ENCODE measurements at regions not wholly inside any gene's neighbourhood (a gene's known extent, or its start where the extent isn't known, plus 50 kb on each side); places are given as distances from the start of the nearest gene placed in this dataset.
"Not testable (repeated sequence)": the region's sequence is repeated elsewhere in the genome, so short reads cannot be mapped to it uniquely, and the experiment has no call there.

DNA sequence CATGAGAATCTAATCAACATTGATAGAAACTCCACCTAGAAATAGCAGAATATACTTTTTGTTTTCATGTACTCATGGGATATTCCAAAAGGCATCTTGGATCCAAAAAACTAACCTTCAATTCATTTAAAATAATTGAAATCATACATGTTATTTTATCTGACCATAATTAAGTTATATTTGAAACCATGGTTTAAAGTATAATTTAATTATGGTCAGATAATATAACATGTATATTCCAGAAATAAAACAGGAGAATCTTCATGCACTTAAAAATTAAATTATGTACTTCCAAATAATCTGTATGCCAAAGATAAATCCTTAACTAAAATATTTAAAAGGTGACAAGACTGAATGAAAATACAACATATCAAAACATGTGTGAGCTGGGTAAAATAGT, 651.3 kb upstream of the LINC00305 start:
- H3K27ac ChIP-seq, result no peak overlapping the region

DNA sequence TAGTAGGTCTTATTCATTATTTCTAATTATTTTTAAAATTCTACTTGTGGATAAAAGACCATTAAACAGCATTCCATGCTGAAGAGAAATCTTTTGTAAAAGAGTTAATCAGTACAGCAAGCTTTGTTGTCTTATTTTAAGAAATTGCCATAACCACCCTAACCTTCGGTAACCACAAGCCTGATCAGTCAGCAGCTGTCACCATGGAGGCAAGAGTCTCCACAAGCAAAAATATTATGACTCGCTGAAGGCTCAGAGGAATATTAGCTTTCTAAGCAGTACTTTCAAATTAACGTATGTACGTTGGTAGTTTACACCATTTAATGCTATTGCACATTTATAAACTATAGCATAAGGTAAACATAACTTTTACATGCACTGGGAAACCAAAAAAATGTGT, 650.5 kb upstream of the LINC00305 start:
- Histone ChIP-seq H3K4me3 (no peak overlapping the region), H3K27ac (no peak overlapping the region)

More for the DNA sequence above, 651.3 kb upstream of the LINC00305 start:
- no peak overlapping the region for H3K4me3 ChIP-seq

DNA sequence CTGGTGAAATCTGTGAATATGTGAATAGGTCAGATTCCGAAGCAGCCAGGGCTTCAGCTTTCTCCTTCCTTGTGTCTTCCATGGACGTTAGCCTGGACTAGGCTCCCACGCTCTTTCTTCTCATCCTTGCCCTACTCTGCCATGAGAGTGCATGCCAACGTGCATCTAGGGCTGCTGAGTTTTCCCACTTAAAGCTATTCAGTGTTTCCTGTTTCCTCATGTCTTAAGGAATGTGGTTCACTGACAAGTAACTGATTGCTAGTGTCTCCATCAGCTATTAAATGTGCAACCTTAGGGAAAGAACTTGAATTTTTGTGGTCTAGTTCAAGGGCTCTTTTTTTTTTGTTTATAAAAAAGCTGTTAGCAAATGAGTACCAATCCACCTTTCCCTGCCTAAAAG, 642.3 kb upstream of the LINC00305 start:
- H3K4me3 ChIP-seq, result no peak overlapping the region
- no peak overlapping the region for H3K27ac ChIP-seq

DNA sequence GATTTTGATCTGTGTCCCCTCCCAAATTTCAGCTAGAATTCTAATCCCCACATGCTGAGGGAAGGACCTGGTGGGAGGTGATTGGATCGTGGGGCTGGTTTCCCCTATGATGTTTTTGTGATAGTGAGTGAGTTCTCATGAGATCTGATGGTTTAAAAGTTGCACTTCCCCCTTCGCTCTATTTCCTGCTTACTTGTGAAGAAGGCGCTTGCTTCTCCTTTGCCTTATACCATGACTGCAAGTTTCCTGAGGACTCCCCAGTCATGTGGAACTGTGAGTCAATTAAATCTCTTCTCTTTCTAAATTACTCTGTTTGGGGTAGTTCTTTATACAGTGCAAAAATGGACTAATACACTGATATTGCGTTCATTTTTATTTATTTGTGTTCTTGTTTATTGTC, 636.8 kb upstream of the LINC00305 start:
- H3K4me3 ChIP-seq, result no peak overlapping the region
- no peak overlapping the region for H3K27ac ChIP-seq

DNA sequence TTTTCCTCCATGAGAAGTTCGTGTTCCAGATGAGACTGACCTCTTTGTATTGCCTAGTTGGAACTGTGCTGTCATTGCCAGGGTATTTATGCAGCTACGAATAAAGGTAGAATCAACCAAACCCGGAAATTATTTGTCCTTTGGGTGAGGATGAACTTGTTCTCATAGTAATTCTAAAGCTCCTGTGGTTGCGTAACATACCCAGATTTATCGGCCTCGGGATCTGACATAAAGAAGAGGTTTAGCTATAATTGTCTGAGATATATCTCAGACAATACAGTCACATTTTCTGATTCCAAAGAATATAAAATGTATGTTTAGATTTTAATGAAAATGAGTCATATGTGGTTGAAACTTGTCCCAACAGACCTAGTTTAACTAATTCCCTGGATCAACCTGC, 628.7 kb upstream of the LINC00305 start:
- H3K4me3 ChIP-seq, result no peak overlapping the region

DNA sequence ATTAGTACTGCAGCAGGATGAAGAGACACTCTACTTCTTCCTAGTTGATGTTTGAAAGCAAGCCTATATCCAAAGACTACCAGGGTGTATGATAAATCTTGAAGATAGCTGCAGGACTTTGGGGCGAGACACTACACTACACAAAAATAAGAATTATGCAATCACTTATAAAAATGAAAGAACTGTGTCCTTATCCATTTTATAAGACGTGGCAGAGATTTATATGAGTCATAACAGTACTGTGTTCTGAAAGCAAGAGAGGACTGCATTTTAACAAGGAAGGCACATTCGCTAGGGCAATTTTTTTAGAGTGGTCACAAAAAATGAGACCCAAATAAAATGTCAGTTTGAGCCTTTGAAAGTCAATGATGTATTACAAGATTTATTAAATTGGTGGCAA, 617.0 kb upstream of the LINC00305 start:
- no peak overlapping the region for H3K27ac ChIP-seq

More for the DNA sequence above, 628.7 kb upstream of the LINC00305 start:
- no peak overlapping the region for H3K27ac ChIP-seq

DNA sequence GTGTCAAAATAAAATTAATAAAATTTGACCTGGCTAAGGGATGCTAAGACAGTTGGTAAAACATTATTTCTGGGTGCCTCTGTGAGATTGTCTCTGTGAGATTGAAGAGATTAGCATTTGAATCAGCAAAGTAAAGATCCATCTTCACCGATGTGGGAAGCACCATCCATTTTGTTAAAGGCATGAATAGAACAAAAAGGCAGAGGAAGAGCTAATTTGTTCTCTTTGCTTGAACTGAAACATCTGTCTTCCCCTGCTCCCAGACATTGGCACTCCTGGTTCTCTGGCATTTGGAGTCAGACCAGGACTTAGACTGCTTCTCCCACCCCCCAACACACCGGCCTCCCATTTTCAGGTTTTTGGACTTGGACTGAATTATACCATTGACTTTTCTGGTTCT, 603.8 kb upstream of the LINC00305 start:
- H3K27ac ChIP-seq, result no peak overlapping the region
- no peak overlapping the region for H3K4me3 ChIP-seq

More for the DNA sequence above, 617.0 kb upstream of the LINC00305 start:
- no peak overlapping the region for H3K4me3 ChIP-seq

DNA sequence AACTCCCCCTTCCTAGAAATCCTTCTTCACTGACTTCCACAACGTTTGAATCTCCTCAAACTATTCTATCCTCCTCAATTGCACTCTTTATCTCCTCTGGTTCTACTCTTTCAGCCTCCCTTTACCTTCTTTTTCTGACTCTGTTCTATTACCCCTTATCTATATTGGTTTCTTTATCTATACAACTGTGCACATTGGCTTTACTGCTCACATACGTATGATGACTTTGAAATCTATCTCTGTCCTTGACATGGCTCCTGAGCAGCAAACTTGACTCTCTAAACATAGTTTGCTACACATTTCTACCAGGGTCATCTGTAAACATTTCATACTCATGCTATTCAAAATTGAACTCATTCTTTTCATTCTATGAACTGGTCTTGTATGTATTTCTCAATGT, 601.0 kb upstream of the LINC00305 start:
- no peak overlapping the region for H3K4me3 ChIP-seq
- H3K27ac ChIP-seq, result no peak overlapping the region

DNA sequence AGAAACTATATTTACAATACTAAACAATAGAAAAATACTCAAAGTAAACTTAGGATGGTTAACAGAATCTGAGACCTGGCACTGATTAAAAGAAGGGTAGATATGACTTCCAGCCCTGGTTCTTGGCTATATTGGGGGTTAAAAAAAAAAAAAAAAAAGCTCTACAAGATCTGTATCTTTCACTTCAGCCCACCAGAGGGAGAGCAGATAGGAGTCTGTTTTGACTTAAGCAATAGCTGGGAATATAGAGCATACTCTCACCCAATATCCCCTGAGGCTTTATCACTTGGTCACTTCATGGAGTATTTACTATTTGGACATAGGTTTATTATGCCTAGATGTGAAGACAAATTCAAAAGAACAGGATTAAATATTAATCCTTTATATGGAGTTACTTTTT, 598.9 kb upstream of the LINC00305 start:
- no peak overlapping the region for H3K27ac ChIP-seq

DNA sequence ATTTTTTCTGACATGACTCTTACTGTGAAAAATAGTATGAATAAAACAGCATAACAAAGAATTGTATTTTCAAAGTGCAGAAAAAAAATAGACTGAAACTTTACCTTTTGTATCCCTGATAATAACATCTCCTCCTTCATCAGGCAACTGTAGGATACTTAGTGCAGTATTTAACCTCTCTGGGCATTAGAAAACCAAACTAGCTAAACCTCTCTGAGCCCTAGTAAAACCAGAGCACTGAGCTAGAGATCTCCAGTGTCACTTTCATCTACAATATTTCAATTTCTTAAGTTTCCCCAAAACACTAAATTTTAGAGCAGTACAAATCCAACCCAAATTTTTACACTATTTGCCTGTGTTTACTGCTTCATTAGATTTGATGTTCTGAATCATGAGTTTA, 594.0 kb upstream of the LINC00305 start:
- Histone ChIP-seq H3K27ac (no peak overlapping the region), H3K4me3 (no peak overlapping the region)

More for the DNA sequence above, 598.9 kb upstream of the LINC00305 start:
- H3K4me3 ChIP-seq, result no peak overlapping the region

DNA sequence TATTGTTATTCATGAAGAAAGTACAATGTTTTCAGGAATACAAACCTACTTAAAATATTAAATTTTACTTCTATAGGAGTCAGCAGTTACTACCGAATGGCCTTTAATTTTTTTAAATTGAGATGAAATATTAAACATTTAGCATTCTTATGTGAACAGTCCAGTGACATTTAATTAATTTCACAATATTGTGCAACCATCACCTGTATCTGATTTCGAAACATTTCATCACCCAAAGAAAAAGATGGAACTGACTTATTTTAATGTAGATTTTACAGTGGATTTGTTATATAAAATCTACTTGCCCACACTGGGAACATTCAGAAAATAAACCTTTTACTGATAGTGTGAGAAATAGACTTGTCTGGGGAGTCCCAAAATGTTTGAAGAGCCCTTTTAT, 585.2 kb upstream of the LINC00305 start:
- Histone ChIP-seq H3K4me3 (no peak overlapping the region), H3K27ac (no peak overlapping the region)

DNA sequence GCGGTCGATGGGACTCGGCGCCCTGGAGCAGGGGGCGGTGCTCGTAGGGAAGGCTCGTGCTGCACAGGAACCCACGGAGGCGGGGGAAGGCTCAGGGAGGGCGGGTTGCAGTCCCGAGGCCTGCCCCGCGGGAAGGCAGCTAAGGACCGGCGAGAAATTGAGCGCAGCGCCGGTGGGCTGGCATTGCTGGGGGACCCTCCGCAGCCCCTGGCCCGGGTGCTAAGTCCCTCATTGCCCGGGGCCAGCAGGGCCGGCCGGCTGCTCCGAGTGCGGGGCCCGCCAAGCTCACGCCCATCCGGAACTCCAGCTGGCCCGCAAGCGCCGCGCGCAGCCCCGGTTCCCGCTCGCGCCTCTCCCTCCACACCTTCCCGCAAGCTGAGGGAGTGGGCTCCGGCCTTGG, 576.8 kb upstream of the LINC00305 start:
- not testable (repeated sequence) for H3K4me3 ChIP-seq, H3K27ac ChIP-seq

DNA sequence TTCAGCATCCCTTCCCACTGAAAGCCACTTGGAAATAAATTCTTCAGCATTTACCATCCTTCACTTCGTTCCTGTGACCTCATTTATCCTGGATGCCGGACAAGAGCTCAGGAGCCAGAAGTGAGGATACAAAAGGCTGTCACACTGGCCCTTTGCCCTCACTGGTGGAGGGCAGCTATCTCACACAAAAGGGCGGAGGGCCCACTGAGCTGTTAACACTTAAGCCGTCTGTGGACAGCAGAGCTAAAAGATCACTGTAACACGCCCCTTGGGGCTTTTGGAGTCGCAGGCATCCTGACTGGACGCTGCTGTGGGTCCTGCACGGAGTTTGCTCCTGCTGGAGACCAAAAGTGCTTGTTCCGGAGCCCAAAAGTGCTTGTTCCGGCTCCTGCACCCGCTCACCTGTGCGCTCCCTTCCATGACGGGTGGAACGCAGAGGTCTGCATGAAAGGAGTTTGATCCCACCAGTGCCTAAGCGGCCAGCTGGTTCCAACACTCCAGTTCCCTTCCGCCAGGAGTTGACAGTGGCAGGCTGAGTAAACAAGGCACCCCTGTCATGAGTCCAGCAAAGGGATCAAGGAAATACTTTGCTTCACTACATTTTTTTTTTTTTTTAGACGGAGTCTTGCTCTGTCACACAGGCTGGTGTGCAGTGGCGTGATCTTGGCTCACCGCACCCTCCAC, 572.0 kb upstream of the LINC00305 start:
- no peak overlapping the region for H3K4me3 ChIP-seq
- H3K27ac ChIP-seq, result no peak overlapping the region

DNA sequence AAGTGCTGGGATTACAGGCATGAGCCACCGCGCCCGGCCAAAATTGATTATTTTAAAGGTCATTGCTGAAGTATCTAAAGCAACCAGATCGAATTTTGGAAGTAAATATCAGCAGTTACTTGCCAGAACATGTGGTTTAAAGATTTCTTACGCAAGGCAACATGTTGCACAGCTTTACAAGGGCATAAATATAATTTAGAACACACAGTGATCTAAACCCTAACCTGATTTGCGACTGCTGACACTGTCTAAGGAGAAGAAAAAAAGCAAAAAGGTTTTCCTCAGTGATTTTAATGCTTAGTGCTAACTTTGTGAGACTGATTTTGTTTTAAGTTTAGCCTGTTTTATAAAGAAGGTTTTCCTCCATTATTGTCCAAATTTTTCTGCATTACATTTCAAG, 569.9 kb upstream of the LINC00305 start:
- H3K4me3 ChIP-seq, result no peak overlapping the region
- H3K27ac ChIP-seq, result no peak overlapping the region

DNA sequence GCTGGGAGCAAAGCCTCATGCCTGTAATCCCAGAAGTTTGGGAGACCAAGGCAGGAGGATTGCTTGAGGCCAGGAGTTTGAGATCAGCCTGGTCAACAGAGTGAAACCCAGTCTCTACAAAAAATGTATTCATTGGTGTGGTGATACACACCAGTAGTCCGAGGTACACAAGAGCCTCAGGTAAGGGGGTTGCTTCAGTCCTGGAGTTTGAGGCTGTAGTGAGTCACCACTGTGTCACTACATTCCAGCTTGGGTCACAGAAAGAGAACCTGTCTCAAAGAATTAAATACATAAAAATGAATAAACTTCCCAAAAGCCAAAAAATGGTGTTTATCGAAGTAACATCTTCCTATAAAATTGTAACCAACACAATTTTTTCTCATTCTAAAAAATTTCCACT, 568.1 kb upstream of the LINC00305 start:
- Histone ChIP-seq H3K4me3 (no peak overlapping the region), H3K27ac (no peak overlapping the region)

DNA sequence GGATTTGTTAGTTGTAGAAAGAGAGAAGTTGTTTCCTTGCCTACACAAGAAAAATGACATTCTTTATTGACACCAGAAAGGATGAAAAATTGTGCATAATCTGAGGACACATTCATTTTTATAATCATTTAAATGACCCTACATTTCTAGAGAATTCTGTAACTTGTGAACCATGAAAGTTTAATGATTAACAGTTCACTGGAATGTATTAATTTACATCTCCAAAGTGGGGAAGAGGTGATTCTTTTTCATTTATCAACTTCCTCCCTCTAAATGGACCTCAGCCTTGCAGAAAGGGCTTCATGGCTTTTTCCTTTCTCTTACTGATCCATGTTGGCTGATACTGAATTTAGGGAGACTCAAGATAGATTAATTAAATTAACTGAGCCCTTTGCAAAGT, 565.2 kb upstream of the LINC00305 start:
- Histone ChIP-seq H3K4me3 (no peak overlapping the region), H3K27ac (no peak overlapping the region)

DNA sequence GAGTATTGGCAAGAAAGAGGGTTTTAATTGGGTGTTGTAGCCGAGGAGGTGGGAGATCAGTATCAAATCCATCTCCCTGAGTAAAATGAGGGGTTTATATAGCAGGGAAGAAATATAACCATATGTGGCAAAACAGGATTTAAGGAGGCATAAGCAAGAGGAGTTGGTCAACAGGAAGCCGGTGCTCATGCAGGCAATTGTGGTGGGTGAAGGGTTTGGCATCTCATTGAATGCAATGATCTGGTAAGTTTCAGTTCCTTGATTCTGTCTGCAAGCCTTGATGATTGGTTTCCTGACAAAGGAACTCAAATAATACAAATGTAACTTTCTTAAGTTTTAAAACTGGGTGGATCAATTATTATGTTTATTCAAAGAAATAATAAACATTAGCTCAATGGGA, 564.4 kb upstream of the LINC00305 start:
- no peak overlapping the region for H3K27ac ChIP-seq
- H3K4me3 ChIP-seq, result no peak overlapping the region

DNA sequence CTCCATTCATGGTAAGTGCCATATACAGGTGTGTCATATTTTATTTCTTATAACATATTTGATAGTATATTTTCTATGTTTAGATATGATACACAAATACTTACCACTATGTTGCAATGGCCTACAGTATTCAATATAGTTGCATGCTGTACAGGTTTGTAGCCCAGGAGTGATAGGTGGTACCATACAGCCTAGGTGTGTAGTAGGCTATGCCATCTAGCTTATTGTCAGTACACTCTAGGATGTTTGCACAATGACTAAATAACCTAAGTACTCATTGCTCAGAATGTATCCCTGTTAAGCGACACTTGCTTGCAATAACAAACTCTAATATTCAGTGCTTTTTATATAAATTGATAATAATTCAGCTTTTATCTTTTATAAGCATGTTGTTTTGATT, 563.1 kb upstream of the LINC00305 start:
- no peak overlapping the region for H3K27ac ChIP-seq

DNA sequence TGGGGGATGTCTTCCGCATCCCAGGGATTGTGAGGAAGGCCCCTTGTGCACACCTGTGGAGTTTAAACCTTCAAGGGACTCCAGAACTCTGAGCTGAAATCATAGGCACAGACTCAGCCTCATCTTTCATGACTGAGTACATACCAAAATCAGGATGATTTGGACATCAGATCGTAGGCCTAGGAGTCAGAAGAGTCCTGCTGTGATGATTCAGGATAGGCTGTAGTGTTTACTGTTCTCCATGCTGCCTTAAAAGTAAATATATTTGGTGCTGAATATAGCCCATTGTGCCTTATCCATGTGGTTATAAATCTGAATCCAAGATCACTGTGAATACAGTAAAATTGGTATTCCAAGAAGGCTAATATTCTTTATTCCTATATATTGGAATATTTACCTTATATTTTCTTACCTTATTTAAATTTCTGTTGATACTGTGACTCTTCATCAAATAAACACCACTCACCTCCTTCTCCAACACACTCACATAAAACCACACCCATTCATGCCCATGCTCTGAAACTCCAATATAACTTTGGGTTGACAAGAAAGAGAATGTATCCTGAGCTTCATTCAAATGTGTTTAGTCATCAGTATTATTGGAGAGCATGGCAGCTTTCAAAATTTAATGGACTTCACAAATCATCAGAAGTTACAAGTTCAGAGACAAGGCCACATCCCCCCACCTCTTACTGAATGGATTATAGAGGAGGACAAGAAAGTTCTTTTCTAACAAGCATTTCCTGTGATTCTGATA, 561.4 kb upstream of the LINC00305 start:
- Histone ChIP-seq H3K4me3 (no peak overlapping the region), H3K27ac (no peak overlapping the region)

More for the DNA sequence above, 563.1 kb upstream of the LINC00305 start:
- H3K4me3 ChIP-seq, result no peak overlapping the region

DNA sequence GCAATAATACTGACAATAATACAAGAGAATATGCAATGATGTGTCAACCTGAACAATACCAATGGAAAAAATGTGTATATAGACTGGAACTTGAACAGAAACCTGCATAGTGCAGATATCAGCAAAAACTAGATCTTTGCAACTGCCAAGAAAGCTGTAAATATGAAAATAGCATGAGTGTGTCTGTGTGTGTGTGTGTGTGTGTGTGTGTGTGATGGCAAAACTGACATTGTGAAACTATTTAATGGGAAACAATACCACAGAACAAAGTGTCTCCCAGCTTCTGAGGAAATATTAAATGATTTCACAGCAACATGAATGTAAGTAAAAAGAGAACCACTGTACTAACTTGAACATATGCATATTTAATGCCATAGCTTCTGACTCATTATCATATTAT, 558.2 kb upstream of the LINC00305 start:
- no peak overlapping the region for H3K27ac ChIP-seq
- H3K4me3 ChIP-seq, result no peak overlapping the region

DNA sequence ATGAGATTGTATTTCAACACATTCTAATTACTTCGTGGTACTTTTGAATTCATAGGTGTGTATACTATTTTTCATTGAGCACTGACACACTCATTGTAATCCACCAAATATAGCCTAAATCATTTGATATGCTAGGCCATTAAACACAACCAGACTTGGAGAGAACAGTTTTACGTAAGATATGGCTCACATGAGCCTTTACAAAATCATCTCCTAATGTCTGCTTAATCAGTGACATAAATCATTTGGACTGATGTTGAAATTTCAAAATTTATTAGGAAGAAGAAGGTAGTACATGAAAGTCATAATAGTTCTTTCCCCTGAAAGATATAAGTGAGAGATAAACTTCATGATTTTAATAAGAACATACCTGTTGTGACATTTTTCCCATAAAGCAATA, 550.2 kb upstream of the LINC00305 start:
- no peak overlapping the region for H3K4me3 ChIP-seq
- no peak overlapping the region for H3K27ac ChIP-seq

All from skin epidermis (tissue), 12 donors.